ENCODE measurements at regions not wholly inside any gene's neighbourhood (a gene's known extent, or its start where the extent isn't known, plus 50 kb on each side); places are given as distances from the start of the nearest gene placed in this dataset.
"Not testable (repeated sequence)": the region's sequence is repeated elsewhere in the genome, so short reads cannot be mapped to it uniquely, and the experiment has no call there.

- Histone ChIP-seq H3K4me1 (no peaks in the 10 kb centered on the region), H3K4me3 (no peak overlapping the region), H3K27me3 (no peaks in the 10 kb centered on the region), H3K9me3 (peaks cover 0 to 5% (median 0%) of the 10 kb centered on the region in 3 donors), H3K27ac (no peak overlapping the region), H3K36me3 (no peaks in the 10 kb centered on the region)
- TF ChIP-seq CTCF (IDR thresholded peaks at IDR 0.05) = no peak
- TF ChIP-seq POLR2AphosphoS5 (IDR thresholded peaks at IDR 0.05) = no peak
- TF ChIP-seq POLR2A (IDR thresholded peaks at IDR 0.05) = no peak
- TF ChIP-seq EP300 (IDR thresholded peaks at IDR 0.05) = no peak
- ATAC-seq = no peak
- WGBS, 2 donors (ENCODE audit: low coverage in 1 of 2) = 84 to 97% methylated on average over 6 to 8 of the region's 15 CpGs
These were observed 815.2 kb downstream of the TSN start for GRCh38 chr2:122570641-122571040.

DNA sequence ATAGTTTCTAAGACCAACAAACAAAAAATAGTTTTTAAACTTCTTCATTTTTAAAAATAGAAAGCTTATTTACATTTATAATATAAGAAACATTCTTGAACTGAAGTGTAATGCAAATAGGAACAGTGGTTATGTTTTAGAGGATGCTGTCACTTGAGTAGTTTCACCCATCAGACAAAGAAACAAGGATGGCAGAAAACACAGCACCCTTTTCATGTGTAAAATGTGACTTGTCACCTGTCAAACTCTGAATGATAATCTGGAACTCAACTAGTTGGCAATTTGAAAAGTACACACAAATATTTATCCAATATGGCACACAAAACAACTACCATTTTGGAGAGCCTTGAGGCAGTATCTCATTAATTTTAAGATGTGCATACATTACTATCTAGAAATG is 816.0 kb downstream of the TSN start:
- H3K36me3 ChIP-seq, H3K27me3 ChIP-seq, H3K4me3 ChIP-seq, H3K27ac ChIP-seq, H3K4me1 ChIP-seq, ATAC-seq, H3K9me3 ChIP-seq: not testable (repeated sequence)

DNA sequence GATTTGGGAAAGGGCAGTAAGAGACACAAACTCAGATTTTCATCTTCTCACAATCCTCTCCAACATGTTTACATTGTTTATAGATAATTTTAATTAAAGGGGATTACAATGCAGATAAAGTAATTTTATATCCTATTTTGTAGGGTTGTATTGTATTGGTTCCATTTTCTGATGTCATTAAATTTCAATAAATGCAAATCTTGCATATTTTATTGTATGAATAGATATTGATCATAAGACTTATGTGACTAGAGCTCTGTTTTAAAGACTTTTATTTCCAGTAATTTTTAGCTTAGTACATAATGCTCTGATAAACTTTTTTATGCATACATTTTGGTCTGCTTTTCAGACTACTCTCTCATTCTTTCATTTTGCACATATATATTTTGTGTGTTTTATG is 819.6 kb downstream of the TSN start:
- no peaks in the 10 kb centered on the region for H3K36me3 ChIP-seq
- ATAC-seq = no peak
- H3K27ac ChIP-seq = no peak overlapping the region
- H3K9me3 ChIP-seq = no peaks in the 10 kb centered on the region
- TF ChIP-seq POLR2AphosphoS5 (IDR thresholded peaks at IDR 0.05) (no peak), POLR2A (IDR thresholded peaks at IDR 0.05) (no peak), EP300 (IDR thresholded peaks at IDR 0.05) (no peak), CTCF (IDR thresholded peaks at IDR 0.05) (no peak)
- H3K4me1 ChIP-seq = no peaks in the 10 kb centered on the region
- H3K27me3 ChIP-seq = no peaks in the 10 kb centered on the region
- no peak overlapping the region for H3K4me3 ChIP-seq

DNA sequence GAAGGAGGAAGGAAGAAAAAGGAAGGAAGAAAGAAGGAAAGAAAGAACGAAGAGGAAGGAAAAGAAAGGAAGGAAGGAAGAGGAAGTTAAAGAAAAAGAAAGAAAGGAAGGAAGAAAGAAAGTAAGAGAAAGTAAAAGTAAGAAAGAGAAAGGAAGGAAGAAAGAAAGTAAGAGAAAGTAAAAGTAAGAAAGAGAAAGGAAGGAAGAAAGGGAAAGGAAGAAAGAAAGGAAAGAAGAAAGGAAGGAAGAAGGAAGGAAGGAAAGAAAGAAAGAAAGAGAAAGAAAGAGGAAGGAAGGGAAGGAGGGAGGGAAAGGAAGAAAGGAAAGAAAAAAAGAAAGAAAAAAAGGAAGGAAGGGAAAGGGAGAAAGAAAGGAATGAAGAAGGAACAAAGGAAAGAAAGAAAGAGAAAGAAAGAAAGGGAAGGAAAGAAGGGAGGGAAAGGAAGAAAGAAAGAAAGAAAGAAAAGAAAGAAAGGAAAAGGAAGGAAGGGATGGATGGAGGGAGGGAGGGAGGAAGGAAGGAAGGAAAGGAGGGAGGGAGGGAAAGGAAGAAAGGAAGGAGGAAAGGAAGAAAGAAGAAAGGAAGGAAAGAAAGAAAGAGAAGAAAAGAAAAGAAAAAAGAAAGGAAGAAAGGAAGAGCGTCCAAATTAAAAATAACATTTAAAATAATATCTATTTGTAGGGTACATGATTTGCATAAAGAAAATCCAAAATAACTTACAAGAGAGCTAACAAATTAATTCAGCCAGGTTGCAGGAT is 827.9 kb downstream of the TSN start:
- no peaks in the 10 kb centered on the region for H3K9me3 ChIP-seq
- 95 to 96% methylated on average over 2 of the region's 2 CpGs for WGBS, 2 donors (ENCODE audit: low coverage in 1 of 2)
- TF ChIP-seq CTCF (IDR thresholded peaks at IDR 0.05) = no peak
- no peak for TF ChIP-seq EP300 (IDR thresholded peaks at IDR 0.05)
- no peak for TF ChIP-seq POLR2A (IDR thresholded peaks at IDR 0.05)
- TF ChIP-seq POLR2AphosphoS5 (IDR thresholded peaks at IDR 0.05) = no peak
- H3K4me3 ChIP-seq = no peak overlapping the region
- no peaks in the 10 kb centered on the region for H3K36me3 ChIP-seq
- H3K27me3 ChIP-seq = no peaks in the 10 kb centered on the region
- no peaks in the 10 kb centered on the region for H3K4me1 ChIP-seq
- H3K27ac ChIP-seq = no peak overlapping the region
- ATAC-seq = no peak

DNA sequence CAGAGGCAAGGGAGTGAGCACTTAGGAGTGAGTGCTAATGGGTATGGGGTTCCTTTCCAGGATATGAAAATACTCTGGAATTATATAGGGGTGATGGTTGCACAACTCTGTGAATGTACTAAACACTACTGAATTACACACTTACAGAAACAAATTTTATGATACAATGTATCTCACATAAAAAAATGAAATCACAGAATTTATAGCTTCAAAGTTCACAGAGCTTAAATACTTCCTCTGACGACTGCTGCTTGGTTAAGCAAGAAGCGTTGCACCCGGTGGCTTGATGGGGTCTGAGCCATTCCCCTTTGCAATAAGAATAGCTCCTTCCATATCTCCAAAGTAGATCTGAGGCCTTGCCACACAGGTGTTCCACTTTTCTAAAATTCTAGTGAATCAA is 835.1 kb downstream of the TSN start:
- ATAC-seq = no peak
- no peak for TF ChIP-seq EP300 (IDR thresholded peaks at IDR 0.05)
- TF ChIP-seq POLR2AphosphoS5 (IDR thresholded peaks at IDR 0.05) = no peak
- no peaks in the 10 kb centered on the region for H3K4me1 ChIP-seq
- H3K27ac ChIP-seq = no peak overlapping the region
- no peaks in the 10 kb centered on the region for H3K36me3 ChIP-seq
- H3K9me3 ChIP-seq = no peaks in the 10 kb centered on the region
- H3K4me3 ChIP-seq = no peak overlapping the region
- WGBS, 2 donors (ENCODE audit: low coverage in 1 of 2) = 89 to 94% methylated on average over 3 of the region's 3 CpGs
- H3K27me3 ChIP-seq = no peaks in the 10 kb centered on the region

DNA sequence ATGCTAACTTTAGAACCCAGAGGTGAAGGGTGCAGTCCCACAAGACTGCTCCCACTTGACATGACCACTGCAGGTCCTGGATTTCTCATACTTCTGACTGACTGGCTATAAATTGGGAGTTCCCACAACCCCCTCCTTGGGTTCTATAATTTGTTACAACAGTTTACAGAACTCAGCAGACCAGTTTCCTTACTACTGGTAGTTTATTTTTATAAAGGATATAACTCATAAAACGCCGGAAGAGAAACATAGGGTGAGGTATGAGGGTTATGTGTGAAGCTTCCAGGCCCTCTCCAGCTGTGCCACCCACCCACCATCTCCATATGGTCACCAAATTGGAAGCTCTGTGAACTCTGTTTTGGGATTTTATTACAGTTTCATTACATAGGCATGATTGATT is 839.6 kb downstream of the TSN start:
- 31% methylated on average over 2 of the region's 2 CpGs; no CpG with 5 or more reads in 1 of the 2 donors for WGBS, 2 donors (ENCODE audit: low coverage in 1 of 2)
- no peaks in the 10 kb centered on the region for H3K36me3 ChIP-seq

More for the DNA sequence above, 839.6 kb downstream of the TSN start:
- H3K27me3 ChIP-seq = no peaks in the 10 kb centered on the region
- no peaks in the 10 kb centered on the region for H3K4me1 ChIP-seq
- H3K9me3 ChIP-seq = no peaks in the 10 kb centered on the region
- TF ChIP-seq POLR2AphosphoS5 (IDR thresholded peaks at IDR 0.05) (no peak), EP300 (IDR thresholded peaks at IDR 0.05) (no peak), POLR2A (IDR thresholded peaks at IDR 0.05) (no peak), CTCF (IDR thresholded peaks at IDR 0.05) (no peak)
- ATAC-seq = no peak
- H3K27ac ChIP-seq = no peak overlapping the region
- H3K4me3 ChIP-seq = no peak overlapping the region

Data from gastroesophageal sphincter (tissue), 4 donors.